Adrenal gland (tissue), 5 donors: ENCODE measurements at regions not wholly inside any gene's neighbourhood (a gene's known extent, or its start where the extent isn't known, plus 50 kb on each side); places are given as distances from the start of the nearest gene placed in this dataset.

Experiments used
- CTCF ChIP-seq, 6 experiments: fragments of 450-650 bp in 4 of 6; fragments of 200-600 bp in 2 of 6; sonication (generic) in 1 of 6; IDR thresholded peaks; 1 replicate in 5 of 6; 2 replicates in 1 of 6; pipeline versions ENCODE4 v1.5.1 to v1.8.0; 2016 to 2021; ENCODE audit warnings: antibody characterized with exemption in 6 of 6, mild to moderate bottlenecking in 2 of 6, moderate library complexity in 1 of 6
- POLR2A ChIP-seq, 2 donors: fragments of 450-650 bp; IDR thresholded peaks; one replicate each; pipeline ENCODE4 v1.6.1; 2017; ENCODE audit warnings: antibody characterized with exemption in 2 of 2, mild to moderate bottlenecking in 2 of 2, moderate library complexity in 1 of 2
- donor health status: DM: no; HTN: no; CAD: no.

DNA sequence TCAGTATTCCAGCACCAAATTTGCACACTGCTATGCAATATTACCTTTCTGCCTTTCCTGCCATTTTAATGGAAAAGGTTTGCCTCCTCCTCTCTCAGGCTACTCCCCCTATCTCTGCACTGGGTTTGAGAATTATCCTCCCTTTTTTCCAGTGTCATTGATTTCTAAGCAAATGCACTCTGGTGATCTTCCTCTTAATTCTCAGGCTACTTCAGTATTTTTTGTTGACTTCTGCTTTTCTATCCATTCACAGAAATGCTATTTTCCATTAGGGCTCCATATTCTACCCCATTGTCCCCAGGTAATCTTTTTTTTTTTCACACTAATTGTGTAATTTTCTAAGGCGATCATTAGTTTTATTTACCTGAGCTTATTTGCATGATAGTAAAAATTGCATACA lies 144.0 kb downstream of the GJA1 start:
- TF ChIP-seq POLR2A (IDR thresholded peaks at IDR 0.05) (no peak), CTCF (IDR thresholded peaks at IDR 0.05) (no peak)
